ENCODE measurements at regions not wholly inside any gene's neighbourhood (a gene's known extent, or its start where the extent isn't known, plus 50 kb on each side); places are given as distances from the start of the nearest gene placed in this dataset.
"Not testable (repeated sequence)": the region's sequence is repeated elsewhere in the genome, so short reads cannot be mapped to it uniquely, and the experiment has no call there.

DNA sequence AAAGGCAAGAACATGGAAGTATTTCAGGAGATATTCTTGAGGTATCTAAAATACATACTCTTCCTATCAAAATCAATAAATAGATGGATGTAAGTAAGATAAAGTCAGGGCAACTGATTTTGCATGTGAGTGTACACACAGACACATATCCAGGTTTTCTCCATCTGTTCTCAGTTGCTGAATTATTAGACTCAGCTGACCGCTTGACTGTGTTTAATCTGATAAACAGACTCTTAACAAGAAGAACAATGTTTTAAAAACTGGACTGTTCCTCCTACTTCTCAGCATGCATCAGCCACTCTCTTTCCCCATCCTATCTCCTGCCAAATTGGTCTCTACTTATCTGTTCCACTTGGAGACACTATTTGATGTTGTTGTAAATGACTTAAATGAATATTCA is 73.5 kb downstream of the GOLGA8G start:
- no peak for ATAC-seq
- no peak for TF ChIP-seq TOX (CRISPR knock-in tag; IDR thresholded peaks at IDR 0.05; ENCODE audit: borderline replicate concordance)
- TF ChIP-seq TCF4 (CRISPR knock-in tag; IDR thresholded peaks at IDR 0.05; ENCODE audit: borderline replicate concordance) = peak; percentile 36; the same call in 1 of the 2 replicates

DNA sequence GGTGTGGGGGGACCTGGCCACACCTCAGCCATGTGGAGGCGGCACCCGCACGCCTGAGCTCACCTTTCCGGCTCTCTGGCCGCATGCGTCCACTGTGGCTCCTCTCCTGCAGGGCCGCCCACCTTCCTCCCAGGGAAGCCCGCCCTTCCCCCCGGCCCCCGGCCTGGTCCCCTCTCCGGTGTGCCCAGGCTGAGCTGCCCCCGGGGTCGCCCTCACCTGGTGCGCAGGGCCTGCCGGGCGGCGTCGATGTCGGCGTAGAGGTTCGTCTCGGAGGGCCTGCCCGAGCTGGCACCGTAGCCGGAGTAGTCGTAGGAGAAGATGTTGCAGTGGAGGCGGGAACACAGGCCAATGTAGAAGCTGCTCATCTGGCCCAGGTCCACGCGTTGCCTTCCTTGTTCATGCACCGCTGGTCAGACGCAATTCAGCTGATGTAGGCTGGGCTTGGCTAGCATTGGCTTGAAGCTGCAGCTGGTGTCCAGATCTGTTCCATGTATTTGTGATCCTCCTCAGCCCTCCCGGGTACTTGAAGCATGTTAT is 75.3 kb downstream of the GOLGA8G start:
- ATAC-seq = not testable (repeated sequence)

DNA sequence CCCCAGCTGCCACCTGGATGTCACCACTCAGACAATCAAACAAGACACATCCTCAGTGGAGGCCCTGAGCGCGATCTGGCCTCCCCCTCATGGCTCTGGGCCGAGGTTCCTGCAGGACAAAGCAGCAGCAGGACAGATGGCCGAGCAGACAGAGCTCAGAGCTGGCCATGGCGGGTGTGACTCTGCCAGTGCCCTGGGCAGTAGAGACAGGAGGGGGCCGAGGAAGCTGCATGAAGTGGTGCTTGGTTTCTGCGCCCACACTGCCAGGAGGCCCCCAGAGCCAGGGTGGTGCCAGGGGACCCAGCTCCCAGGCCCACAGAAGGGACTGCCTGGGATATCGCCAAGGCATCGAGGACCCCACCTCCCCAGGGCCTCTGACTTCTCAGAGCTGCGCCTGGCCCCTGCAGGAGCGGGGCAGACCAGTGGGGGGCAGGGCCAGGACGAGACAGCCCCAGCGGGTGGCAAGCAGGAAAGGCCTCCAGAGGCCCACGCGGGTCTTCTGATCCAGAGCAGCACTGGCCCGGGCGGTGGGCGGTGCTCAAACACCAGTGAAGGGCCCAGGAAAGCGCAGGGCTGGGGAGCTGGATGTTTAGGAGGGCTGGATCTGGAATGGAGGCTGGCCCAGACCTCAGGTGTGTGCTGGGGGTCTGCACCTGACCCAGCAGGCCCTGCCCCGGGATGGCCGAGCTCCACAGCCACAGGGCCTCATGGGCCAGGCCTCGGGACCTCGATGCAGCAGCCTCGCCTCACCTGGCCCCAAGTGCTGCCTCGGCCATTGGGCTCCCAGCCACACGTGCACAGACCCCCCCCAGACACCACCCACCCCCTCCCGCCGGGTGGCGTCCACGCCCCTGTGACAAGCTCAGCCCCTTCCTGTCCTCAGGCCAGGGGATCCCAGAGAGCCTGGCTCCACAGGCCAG is 76.0 kb downstream of the GOLGA8G start:
- TF ChIP-seq RARB (CRISPR knock-in tag; IDR thresholded peaks at IDR 0.05) (no peak), ZFP3 (CRISPR knock-in tag; IDR thresholded peaks at IDR 0.05) (no peak), SNAI2 (CRISPR knock-in tag; IDR thresholded peaks at IDR 0.05) (no peak), ESRRG (CRISPR knock-in tag; IDR thresholded peaks at IDR 0.05) (no peak), ARNTL (CRISPR knock-in tag; IDR thresholded peaks at IDR 0.05; ENCODE audit: borderline replicate concordance, low read depth) (no peak)
- TF ChIP-seq, protein P1, sequence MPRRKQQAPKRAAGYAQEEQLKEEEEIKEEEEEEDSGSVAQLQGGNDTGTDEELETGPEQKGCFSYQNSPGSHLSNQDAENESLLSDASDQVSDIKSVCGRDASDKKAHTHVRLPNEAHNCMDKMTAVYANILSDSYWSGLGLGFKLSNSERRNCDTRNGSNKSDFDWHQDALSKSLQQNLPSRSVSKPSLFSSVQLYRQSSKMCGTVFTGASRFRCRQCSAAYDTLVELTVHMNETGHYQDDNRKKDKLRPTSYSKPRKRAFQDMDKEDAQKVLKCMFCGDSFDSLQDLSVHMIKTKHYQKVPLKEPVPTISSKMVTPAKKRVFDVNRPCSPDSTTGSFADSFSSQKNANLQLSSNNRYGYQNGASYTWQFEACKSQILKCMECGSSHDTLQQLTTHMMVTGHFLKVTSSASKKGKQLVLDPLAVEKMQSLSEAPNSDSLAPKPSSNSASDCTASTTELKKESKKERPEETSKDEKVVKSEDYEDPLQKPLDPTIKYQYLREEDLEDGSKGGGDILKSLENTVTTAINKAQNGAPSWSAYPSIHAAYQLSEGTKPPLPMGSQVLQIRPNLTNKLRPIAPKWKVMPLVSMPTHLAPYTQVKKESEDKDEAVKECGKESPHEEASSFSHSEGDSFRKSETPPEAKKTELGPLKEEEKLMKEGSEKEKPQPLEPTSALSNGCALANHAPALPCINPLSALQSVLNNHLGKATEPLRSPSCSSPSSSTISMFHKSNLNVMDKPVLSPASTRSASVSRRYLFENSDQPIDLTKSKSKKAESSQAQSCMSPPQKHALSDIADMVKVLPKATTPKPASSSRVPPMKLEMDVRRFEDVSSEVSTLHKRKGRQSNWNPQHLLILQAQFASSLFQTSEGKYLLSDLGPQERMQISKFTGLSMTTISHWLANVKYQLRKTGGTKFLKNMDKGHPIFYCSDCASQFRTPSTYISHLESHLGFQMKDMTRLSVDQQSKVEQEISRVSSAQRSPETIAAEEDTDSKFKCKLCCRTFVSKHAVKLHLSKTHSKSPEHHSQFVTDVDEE (CRISPR knock-in tag; IDR thresholded peaks at IDR 0.05) = no peak
- ATAC-seq = no peak

DNA sequence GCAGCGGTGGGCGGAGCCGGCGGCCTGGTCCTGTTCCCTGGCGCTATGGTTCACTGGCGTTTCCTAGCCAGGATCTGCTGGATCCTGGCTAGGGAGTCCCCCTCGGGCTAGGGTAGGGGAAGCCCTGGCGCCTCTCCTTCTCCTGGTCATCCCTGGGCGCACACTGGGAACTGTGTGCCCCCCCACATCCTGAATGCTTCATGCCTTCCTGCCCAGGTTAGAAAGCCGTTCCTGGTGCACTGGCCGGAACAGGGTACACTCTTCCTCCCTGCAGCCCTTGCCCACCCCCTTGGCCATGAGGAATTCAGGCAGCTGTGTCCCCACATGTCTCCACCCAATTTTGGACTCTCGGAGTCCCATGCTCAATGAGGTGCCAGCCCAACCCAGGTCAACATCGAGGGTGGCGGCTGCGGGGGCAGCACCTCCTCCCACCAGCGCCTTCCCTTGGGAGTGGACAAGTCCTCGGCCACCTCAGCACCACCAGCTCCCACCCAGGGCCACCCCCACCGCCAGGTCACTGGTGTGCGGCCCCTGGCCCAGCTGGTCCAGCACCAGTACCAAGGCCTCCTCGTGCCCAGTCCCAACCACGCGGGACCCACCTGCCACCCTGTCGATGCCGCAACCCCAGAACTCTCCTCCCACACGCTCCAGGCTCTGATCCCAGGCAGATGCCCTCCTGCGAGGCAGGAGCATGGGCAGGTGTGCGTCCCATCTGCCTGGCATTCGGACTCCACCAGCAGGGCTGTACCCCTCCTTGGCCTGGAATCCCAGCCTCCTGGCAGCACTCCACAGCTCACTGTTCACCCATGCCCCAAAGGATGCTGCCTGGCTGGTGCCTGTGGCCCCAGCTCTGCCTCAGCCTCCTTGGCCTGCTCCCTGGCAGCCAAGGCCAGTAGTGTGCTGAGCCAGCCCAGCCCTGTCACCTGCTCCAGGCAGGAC is 77.0 kb downstream of the GOLGA8G start:
- ATAC-seq = not testable (repeated sequence)

DNA sequence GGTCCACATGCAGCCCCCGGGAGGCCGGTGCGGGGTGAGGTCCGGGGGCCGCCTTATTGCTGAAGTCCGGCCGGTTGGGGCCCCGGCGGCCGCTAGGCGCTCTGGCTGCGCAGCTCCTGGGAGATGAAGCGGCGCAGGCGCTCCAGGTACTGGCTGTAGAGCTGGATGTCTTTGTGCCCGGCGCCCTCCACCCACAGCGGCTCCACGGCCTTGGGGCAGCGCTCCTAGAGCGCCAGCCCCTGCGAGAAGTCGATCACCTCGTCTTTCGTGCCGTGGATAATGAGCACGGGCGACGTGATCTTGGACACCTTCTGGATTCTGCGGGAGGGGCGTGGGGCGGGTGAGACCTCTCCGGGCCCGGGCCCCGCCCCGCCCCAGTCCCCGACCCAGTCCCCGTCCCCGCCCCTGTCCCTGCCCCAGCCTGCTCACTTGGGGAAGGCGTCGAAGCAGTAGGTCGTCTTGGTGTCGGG is 76.3 kb downstream of the GOLGA8F start:
- ATAC-seq = not testable (repeated sequence)

All from SK-N-SH treated with all-trans-retinoic acid at 6 μM for 48 hours (cell line).